HL-60 (cell line): ENCODE measurements at regions not wholly inside any gene's neighbourhood (a gene's known extent, or its start where the extent isn't known, plus 50 kb on each side); places are given as distances from the start of the nearest gene placed in this dataset.

ENCODE experiments used
- DNase-seq, 2 experiments: peaks; one replicate each; pipeline ENCODE4 v3.0.0-alpha.2; 2010 to 2020; ENCODE audit warnings: low read depth in 1 of 2, low spot score in 1 of 2
- H3K27ac ChIP-seq: fragments of 250-450 bp; sonication (Bioruptor Pico); replicated peaks from 2 replicates; pipeline ENCODE4 v1.5.1; 2020; ENCODE audit warnings: mild to moderate bottlenecking, moderate library complexity
- H3K27me3 ChIP-seq: fragments of 250-450 bp; sonication (Bioruptor Pico); 2 replicates; pipeline ENCODE4 v1.5.1; 2021; ENCODE audit warnings: mild to moderate bottlenecking, moderate library complexity; ENCODE audit not compliant: insufficient read depth, poor library complexity, severe bottlenecking
- H3K4me3 ChIP-seq: replicated peaks from 2 replicates; pipeline ENCODE4 v1.5.1; 2011; ENCODE audit warnings: mild to moderate bottlenecking, control low read depth, low read length; ENCODE audit not compliant: insufficient read depth
- GABPA ChIP-seq: IDR thresholded peaks from 2 replicates; pipeline ENCODE4 v1.6.1; 2012; ENCODE audit warnings: low read depth
- POLR2AphosphoS5 ChIP-seq: IDR thresholded peaks from 2 replicates; pipeline ENCODE4 v1.6.1; 2012; ENCODE audit warnings: low read depth
- SPI1 ChIP-seq: IDR thresholded peaks from 2 replicates; pipeline ENCODE4 v1.6.1; 2012; ENCODE audit warnings: low read depth, mild to moderate bottlenecking, borderline replicate concordance
- TF ChIP-seq, protein P1 (sequence below): IDR thresholded peaks from one replicate; pipeline ENCODE4 v1.5.1; 2011; ENCODE audit warnings: low read length, control low read depth, inconsistent platforms; ENCODE audit not compliant: insufficient read depth
- TF ChIP-seq, protein P2 (sequence below): IDR thresholded peaks from 2 replicates; pipeline ENCODE4 v1.6.1; 2012; ENCODE audit warnings: low read depth; ENCODE audit not compliant: insufficient replicate concordance

DNA sequence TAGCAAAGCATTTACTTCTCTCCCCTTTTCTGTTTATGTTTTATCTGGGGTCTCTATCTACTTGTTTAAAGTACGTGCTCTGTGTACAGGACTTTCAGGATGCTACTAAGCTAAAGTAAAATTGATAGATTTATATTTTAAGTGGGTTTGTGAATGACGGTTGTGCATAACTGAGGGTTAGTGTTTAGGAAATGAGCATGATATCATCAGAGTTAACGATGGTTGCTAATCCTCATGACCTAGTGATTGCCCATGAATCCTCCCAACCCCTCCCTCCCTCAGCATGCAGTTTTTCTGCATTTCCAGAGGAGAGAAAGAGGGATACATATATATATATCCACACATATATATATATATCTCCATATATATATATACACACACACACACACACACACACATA is 957.2 kb downstream of the TUSC7 start:
- DNase-seq = no peak
- H3K27ac ChIP-seq = no peak overlapping the region
- H3K27me3 ChIP-seq = peaks cover 4% of the 10 kb centered on the region
- TF ChIP-seq, protein P1, sequence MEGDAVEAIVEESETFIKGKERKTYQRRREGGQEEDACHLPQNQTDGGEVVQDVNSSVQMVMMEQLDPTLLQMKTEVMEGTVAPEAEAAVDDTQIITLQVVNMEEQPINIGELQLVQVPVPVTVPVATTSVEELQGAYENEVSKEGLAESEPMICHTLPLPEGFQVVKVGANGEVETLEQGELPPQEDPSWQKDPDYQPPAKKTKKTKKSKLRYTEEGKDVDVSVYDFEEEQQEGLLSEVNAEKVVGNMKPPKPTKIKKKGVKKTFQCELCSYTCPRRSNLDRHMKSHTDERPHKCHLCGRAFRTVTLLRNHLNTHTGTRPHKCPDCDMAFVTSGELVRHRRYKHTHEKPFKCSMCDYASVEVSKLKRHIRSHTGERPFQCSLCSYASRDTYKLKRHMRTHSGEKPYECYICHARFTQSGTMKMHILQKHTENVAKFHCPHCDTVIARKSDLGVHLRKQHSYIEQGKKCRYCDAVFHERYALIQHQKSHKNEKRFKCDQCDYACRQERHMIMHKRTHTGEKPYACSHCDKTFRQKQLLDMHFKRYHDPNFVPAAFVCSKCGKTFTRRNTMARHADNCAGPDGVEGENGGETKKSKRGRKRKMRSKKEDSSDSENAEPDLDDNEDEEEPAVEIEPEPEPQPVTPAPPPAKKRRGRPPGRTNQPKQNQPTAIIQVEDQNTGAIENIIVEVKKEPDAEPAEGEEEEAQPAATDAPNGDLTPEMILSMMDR = no peak
- TF ChIP-seq, protein P2, sequence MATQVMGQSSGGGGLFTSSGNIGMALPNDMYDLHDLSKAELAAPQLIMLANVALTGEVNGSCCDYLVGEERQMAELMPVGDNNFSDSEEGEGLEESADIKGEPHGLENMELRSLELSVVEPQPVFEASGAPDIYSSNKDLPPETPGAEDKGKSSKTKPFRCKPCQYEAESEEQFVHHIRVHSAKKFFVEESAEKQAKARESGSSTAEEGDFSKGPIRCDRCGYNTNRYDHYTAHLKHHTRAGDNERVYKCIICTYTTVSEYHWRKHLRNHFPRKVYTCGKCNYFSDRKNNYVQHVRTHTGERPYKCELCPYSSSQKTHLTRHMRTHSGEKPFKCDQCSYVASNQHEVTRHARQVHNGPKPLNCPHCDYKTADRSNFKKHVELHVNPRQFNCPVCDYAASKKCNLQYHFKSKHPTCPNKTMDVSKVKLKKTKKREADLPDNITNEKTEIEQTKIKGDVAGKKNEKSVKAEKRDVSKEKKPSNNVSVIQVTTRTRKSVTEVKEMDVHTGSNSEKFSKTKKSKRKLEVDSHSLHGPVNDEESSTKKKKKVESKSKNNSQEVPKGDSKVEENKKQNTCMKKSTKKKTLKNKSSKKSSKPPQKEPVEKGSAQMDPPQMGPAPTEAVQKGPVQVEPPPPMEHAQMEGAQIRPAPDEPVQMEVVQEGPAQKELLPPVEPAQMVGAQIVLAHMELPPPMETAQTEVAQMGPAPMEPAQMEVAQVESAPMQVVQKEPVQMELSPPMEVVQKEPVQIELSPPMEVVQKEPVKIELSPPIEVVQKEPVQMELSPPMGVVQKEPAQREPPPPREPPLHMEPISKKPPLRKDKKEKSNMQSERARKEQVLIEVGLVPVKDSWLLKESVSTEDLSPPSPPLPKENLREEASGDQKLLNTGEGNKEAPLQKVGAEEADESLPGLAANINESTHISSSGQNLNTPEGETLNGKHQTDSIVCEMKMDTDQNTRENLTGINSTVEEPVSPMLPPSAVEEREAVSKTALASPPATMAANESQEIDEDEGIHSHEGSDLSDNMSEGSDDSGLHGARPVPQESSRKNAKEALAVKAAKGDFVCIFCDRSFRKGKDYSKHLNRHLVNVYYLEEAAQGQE = no peak
- no peak for TF ChIP-seq SPI1
- TF ChIP-seq GABPA = no peak
- no peak for TF ChIP-seq POLR2AphosphoS5
- no peak overlapping the region for H3K4me3 ChIP-seq

DNA sequence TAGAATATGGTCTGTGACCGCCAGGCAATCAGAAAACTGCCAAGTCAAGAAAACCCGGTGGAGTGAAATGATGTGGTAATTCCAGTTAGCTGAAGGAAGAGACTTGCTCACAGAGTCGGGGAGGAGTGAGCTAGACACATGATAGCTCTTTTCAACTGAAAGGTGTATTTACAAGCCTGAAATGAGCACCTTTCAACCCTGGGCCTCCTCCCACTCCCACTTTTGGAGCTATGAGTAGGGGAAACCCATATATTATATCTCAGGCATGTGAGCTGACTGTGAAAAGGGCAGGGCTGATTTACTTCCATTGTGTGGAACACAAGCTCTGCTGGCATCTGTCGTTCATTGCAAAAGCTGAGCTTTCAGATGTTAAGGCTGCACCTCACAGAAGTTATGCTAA is 960.2 kb downstream of the TUSC7 start:
- DNase-seq = no peak
- Histone ChIP-seq H3K4me3 (no peak overlapping the region), H3K27me3 (peaks cover 4% of the 10 kb centered on the region), H3K27ac (no peak overlapping the region)
- TF ChIP-seq SPI1 (no peak), POLR2AphosphoS5 (no peak), GABPA (no peak)
- TF ChIP-seq, protein P1 = no peak
- TF ChIP-seq, protein P2 = no peak

DNA sequence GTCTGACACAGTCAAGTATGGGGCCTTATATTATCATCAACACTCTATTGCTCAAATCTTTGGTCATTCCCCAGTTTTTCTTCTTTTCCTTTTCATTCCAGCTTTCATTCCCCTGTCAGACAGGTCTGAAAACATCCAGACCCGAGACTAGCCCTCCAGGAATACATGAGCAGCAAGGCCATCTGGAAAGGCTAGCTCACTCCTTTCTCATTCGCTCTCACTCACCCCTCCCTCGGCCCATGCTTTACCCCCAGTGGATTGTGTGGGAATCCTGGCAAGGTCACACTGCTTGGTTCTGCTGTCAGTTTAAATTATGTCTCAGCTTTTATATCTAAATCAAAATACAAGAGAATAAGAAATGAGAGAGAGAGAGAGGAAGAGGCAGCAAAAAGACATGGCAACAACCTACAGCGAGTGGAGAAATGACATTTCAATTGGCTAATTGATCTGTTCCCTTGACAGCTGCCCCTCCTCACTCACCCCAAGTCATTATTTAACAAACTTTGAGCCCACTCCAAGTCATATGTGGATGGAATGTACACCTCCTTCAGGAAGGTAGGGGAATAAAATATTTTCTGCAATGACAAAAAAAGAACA is 962.2 kb downstream of the TUSC7 start:
- Histone ChIP-seq H3K27ac (no peak overlapping the region), H3K27me3 (no peaks in the 10 kb centered on the region), H3K4me3 (no peak overlapping the region)
- no peak for DNase-seq
- no peak for TF ChIP-seq GABPA
- TF ChIP-seq SPI1 = no peak
- TF ChIP-seq, protein P2 = no peak
- TF ChIP-seq, protein P1 = no peak
- no peak for TF ChIP-seq POLR2AphosphoS5
